HG03558 (cell line): ENCODE measurements at regions not wholly inside any gene's neighbourhood (a gene's known extent, or its start where the extent isn't known, plus 50 kb on each side); places are given as distances from the start of the nearest gene placed in this dataset.
"Not testable (repeated sequence)": the region's sequence is repeated elsewhere in the genome, so short reads cannot be mapped to it uniquely, and the experiment has no call there.

ENCODE experiments used
- ATAC-seq: cut with Tn5 transposase; IDR thresholded peaks from one replicate; pipeline ENCODE4 v1.9.1; 2021; ENCODE audit warnings: moderate number of reproducible peaks; ENCODE audit not compliant: unreplicated experiment; ENCODE audit errors: extremely low read depth

DNA sequence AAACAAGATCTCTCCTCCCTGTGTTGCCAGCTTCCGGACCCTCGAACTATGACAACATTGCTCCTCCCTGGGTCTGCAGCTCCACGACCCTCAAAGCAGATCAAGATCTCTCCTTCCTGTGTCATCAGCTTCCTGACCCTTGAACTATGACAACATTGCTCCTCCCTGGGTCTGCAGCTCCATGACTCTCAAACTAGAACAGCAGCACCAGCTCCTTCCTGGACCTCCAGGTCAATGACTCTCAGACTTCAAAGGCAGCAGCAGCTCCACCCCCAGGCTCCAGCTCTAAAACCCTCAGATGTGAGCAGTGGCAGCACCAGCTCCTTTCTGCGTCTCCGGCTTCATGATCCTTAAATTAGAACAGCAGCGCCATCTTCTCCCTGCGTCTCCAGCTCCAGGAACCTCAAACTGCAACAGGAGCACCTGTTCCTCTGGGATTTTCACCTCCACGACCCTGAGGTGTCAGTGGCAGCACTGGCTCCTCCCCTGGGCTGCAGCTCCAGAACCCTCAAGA lies 341.0 kb upstream of the SULF2 start:
- ATAC-seq, result no peak

GRCh38 chr20:48124960-48125359 lies 339.7 kb upstream of the SULF2 start:
- no peak for ATAC-seq

DNA sequence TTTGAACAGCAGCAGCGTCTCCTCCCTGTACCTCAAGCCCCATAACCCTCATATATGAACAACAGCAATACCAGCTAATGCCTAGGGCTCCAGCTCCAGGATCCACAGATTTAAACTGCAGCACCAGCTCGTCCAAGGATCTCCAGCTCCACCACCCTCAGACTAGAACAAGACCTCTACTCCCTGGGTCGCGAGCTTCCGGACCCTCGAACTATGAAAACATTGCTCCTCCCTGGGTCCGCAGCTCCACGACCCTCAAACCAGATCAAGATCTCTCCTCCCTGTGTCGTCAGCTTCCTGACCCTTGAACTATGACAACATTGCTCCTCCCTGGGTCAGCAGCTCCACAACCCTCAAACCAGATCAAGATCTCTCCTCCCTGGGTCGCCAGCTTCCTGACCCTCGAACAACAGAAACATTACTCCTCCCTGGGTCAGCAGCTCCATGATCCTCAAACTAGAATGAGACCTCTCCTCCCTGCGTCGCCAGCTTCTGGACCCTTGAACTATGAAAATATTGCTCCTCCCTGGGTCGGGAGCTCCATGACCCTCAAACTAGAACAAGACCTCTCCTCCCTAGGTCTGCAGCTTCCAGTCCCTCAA lies 339.0 kb upstream of the SULF2 start:
- ATAC-seq, result no peak

DNA sequence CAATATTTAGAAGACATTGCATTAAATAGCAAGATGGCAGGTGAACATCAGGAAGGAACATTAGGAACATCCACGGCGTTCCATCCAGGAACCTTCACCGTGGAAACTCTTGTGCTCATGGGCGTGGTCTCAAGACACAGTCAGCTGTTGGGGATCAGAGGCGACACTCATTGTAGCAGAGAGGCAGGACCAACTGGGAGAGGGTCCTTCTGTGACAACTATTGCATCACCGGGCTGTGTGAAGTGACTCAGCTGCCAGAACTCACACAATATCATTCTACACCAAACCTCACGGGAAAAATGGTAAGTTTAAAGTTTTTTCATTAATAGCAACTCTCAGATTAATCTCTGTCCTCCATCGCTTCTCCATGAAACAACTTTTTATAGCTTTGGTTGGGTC lies 334.8 kb upstream of the SULF2 start:
- ATAC-seq, result no peak

GRCh38 chr20:48119389-48119788 lies 334.1 kb upstream of the SULF2 start:
- not testable (repeated sequence) for ATAC-seq

- ATAC-seq, result no peak
These were observed 330.2 kb upstream of the SULF2 start for GRCh38 chr20:48115502-48115901.

DNA sequence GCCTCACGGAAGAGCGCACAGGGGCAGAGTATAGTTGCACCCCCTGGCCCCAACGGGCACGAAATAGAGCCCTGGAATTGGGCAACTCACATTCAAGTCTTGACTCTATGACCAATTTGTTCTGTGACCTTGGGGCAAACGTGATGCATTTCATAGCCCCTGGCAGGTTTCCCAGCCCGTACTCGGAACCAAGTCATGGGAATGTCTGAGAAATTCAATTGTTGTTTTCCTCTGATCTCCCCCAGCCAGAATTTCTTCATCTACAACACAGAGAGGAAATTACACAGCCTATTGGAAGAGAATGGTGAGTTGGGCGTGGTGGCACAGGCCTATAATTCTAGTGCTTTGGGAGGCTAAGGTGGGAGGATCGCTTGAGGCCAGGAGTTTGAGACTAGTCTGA lies 322.3 kb upstream of the SULF2 start:
- ATAC-seq, result no peak

DNA sequence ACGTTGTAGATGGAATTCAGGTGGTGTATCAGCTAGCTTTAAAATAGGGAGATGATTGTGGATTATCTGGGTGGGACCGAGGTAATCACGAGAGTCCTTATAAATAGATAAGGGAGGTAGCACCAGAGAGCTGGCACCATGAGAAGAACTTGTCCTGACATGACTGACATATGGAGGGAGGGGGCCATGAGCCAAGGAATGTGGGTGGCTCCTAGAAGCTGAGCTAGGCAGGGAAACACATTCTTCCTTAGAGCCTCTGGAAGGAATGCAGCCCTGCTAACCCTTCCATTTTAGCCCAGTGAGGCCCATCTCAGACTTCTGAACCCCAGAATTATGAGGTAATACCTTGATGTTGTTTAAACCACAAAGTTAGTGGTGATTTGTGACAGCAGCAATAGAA lies 321.1 kb upstream of the SULF2 start:
- no peak for ATAC-seq

GRCh38 chr20:48105526-48105925 lies 320.2 kb upstream of the SULF2 start:
- ATAC-seq, result no peak

- ATAC-seq, result no peak
These were observed 317.8 kb upstream of the SULF2 start for GRCh38 chr20:48102931-48103660.

DNA sequence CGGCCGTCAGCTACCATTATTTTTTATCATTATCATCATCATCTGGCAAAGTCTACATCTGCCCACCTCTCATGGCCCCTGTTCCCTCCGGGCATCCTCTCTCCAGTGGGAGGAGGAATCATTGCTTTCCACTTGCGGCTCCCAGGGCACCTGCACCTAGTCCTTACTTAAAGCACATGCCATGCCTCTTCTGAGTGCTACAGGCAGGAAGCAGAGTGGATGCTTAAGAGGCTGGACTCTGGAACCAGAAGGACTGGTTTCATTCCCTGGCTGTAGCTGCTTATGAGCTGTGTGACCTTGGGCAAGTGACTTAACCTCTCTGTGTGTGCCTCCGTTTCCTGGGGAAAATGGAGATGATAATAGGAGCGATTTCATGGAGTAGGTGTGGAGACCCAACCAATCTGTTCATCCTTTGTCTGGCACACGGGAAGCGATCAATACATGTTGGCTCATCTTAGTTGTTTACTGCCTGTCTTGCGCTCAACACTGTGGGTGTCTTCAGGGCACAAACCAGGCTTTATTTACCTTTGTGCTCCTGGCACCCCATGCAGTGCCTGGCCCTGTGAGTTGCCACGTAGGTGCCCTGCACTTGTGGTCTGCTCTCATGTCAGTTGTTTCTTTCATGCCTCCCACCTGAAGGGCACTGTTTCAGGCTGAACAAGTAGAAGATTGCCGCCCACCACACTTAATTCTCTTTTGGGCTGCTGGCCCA lies 317.0 kb upstream of the SULF2 start:
- ATAC-seq, result no peak

DNA sequence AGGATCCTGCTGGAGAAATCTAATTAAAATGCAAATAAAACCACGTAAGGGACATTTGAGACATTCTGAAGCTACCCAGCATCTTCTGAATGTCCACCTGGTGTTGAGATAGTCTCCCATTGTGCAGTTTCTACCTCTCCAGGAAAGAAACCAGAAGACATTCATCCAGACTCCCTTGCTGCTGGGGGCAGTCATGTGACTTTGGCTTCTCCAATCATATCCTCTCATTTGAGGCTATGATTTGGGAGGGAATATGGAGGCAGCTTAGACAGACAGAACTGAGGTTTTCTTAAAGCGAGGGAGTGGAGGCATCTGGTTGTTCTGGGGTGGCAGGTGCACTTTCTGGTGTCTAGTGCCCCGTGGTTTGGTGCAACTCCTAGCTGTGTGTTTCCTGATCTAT lies 315.2 kb upstream of the SULF2 start:
- no peak for ATAC-seq

GRCh38 chr20:48098866-48099265 lies 313.6 kb upstream of the SULF2 start:
- ATAC-seq, result no peak

GRCh38 chr20:48098099-48098498 lies 312.8 kb upstream of the SULF2 start:
- no peak for ATAC-seq

- ATAC-seq, result no peak
These were observed 311.9 kb upstream of the SULF2 start for GRCh38 chr20:48096957-48097890.

DNA sequence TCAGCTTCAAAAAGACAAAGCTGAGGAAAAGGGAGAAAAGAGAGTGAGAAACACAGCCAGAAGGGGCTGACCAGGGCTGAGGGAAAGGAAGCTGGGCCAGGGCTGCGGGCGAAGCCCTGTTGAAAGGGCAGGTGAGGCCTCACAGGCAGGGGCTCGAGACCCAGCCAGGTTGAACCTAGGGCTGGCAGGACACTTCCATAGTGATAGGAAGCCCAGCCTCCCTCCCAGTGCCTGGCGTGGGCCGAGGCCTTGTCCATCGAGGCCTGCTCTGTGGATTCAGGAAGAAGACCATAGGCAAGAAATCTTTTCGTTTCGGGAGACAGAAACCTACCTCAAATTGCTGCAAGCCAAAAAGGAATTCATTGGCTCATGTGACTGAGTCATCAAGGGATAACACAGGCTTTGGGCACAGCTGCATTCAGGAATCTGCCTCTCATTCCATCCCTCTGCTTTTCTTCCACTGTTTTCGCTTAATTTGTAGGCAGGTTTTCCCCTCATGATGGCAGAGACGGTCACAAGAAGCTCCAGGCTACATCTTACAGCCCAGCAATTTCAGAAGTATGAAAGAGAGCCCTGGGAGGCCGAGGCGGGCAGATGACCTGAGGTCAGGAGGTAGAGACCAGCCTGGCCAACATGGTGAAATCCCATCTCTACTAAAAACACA lies 311.1 kb upstream of the SULF2 start:
- no peak for ATAC-seq

GRCh38 chr20:48094944-48095343 lies 309.7 kb upstream of the SULF2 start:
- no peak for ATAC-seq

GRCh38 chr20:48094196-48094749 lies 309.0 kb upstream of the SULF2 start:
- no peak for ATAC-seq

DNA sequence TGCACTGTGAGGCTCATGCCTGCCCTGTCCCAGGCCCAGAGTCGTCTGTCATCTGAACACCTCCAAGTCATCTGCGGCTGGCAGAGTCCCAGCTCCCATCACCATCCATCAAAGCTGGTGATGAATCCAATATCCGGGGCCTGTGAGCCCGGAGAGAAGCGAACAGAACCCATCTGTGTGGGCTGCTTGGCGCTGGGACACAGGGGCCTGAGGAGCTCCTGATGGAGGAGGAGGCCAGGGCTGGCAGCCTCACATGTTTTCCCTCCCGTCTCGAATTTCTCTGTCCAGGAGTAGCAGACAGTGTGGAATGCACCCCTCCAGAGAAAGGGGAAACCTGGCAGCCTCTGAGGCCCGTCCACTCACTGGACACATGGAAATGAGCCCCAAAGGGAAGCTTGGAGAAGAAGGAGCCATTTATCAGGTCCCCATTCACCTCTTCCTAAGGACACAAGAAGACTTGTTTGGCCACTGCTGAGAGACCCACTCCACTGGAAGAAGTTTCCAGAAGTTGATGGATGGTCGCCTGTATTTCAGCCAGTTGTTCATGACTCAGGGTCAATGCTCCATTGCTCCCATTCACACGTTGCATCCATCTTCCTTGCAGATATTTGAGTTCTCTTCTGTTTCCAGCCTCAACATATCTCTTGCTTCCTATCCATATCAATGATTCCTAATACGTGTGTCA lies 307.5 kb upstream of the SULF2 start:
- ATAC-seq, result no peak
